Embryonic facial prominence (tissue), 1 donor: ENCODE measurements at regions not wholly inside any gene's neighbourhood (a gene's known extent, or its start where the extent isn't known, plus 50 kb on each side); places are given as distances from the start of the nearest gene placed in this dataset.
A peak's percentile ranks its signal among the peaks of the same experiment; 100 is the strongest.

Experiments used
- DNase-seq: peaks from one replicate; pipeline ENCODE4 v3.0.0-alpha.2; 2016; ENCODE audit errors: extremely low spot score

GRCh38 chr12:124517260-124518050 lies 50.0 kb downstream of the NCOR2 start:
- DNase-seq, result no peak

GRCh38 chr12:124516850-124517249 lies 50.6 kb downstream of the NCOR2 start:
- DNase-seq, result no peak

- DNase-seq, result no peak
Measured at GRCh38 chr12:124515981-124516380, 51.4 kb downstream of the NCOR2 start.

GRCh38 chr12:124514996-124515932 lies 52.1 kb downstream of the NCOR2 start:
- no peak for DNase-seq

GRCh38 chr12:124514145-124514995 lies 53.0 kb downstream of the NCOR2 start:
- DNase-seq, result no peak

GRCh38 chr12:124513297-124513867 lies 54.0 kb downstream of the NCOR2 start:
- no peak for DNase-seq

GRCh38 chr12:124512667-124513296 lies 54.6 kb downstream of the NCOR2 start:
- DNase-seq, result no peak

- no peak for DNase-seq
Measured at GRCh38 chr12:124511259-124511985, 56.0 kb downstream of the NCOR2 start.

GRCh38 chr12:124510301-124510970 lies 57.0 kb downstream of the NCOR2 start:
- no peak for DNase-seq

GRCh38 chr12:124509676-124510300 lies 57.6 kb downstream of the NCOR2 start:
- no peak for DNase-seq

GRCh38 chr12:124509300-124509675 lies 58.1 kb downstream of the NCOR2 start:
- no peak for DNase-seq

- no peak for DNase-seq
Measured at GRCh38 chr12:124508381-124509079, 58.9 kb downstream of the NCOR2 start.

GRCh38 chr12:124507188-124508109 lies 60.0 kb downstream of the NCOR2 start:
- DNase-seq, result peak; percentile 73

GRCh38 chr12:124506832-124507153 lies 60.6 kb downstream of the NCOR2 start:
- no peak for DNase-seq

- DNase-seq, result peak; percentile 39
Measured at GRCh38 chr12:124506145-124506831, 61.1 kb downstream of the NCOR2 start.

- no peak for DNase-seq
Measured at GRCh38 chr12:124505001-124505818, 62.2 kb downstream of the NCOR2 start.
